A673 (cell line): ENCODE measurements at regions not wholly inside any gene's neighbourhood (a gene's known extent, or its start where the extent isn't known, plus 50 kb on each side); places are given as distances from the start of the nearest gene placed in this dataset.

Experiments used
- BruUV-seq: library from RNA; stranded (reverse); fragments of 400-500 nt; replicated peaks from 2 replicates; lab custom pipeline; 2021; lab: Mats Ljungman, UMichigan
- CTCF ChIA-PET: fragments of 300-600 bp; sonication (Branson Sonifier 250); formaldehyde crosslinking; loops from one replicate; lab custom pipeline; 2022; ENCODE audit warnings: antibody characterized with exemption; lab: Charles Lee
- POLR2A ChIA-PET: fragments of 300-600 bp; sonication (Branson Sonifier 250); formaldehyde crosslinking; loops from one replicate; lab custom pipeline; 2022; ENCODE audit warnings: antibody characterized with exemption; ENCODE audit not compliant: low non-redundant PET; lab: Charles Lee
- DNase-seq: peaks from one replicate; pipeline ENCODE4 v3.0.0-alpha.2; 2015; ENCODE audit warnings: low spot score
- H3K27ac ChIP-seq: fragments of 200-600 bp; sonication (generic); 2 replicates; pipeline ENCODE4 v1.5.1; 2016; ENCODE audit warnings: mixed run types, low read depth, mild to moderate bottlenecking, mixed read lengths, antibody characterized with exemption, low read length; ENCODE audit not compliant: poor library complexity, severe bottlenecking
- H3K27me3 ChIP-seq: fragments of 200-600 bp; sonication (generic); replicated peaks from 2 replicates; pipeline ENCODE4 v1.6.1; 2017; ENCODE audit warnings: mixed run types, low read depth, mild to moderate bottlenecking, mixed read lengths, antibody characterized with exemption, low read length; ENCODE audit not compliant: insufficient read depth, poor library complexity
- H3K36me3 ChIP-seq: fragments of 200-600 bp; sonication (generic); 2 replicates; pipeline ENCODE4 v1.6.1; 2016; ENCODE audit warnings: mixed run types, mild to moderate bottlenecking, mixed read lengths, antibody characterized with exemption, low read length; ENCODE audit not compliant: insufficient read depth, poor library complexity, severe bottlenecking
- H3K4me1 ChIP-seq: fragments of 200-600 bp; sonication (generic); 2 replicates; pipeline ENCODE4 v1.6.1; 2017; ENCODE audit warnings: mixed run types, mild to moderate bottlenecking, mixed read lengths, antibody characterized with exemption, low read length; ENCODE audit not compliant: insufficient read depth, poor library complexity, severe bottlenecking
- H3K4me3 ChIP-seq: fragments of 200-600 bp; sonication (generic); 2 replicates; pipeline ENCODE4 v1.5.1; 2016; ENCODE audit warnings: low read depth, mixed run types, mild to moderate bottlenecking, mixed read lengths, low read length; ENCODE audit not compliant: poor library complexity, severe bottlenecking
- H3K9me3 ChIP-seq: fragments of 200-600 bp; sonication (generic); 2 replicates; pipeline ENCODE4 v1.6.1; 2016; ENCODE audit warnings: mixed run types, low read depth, mild to moderate bottlenecking, mixed read lengths, antibody characterized with exemption, low read length; ENCODE audit not compliant: poor library complexity, severe bottlenecking
- CTCF ChIP-seq: fragments of 300-800, 200-600 bp; sonication (generic); conservative IDR thresholded peaks from 2 replicates; pipeline ENCODE4 v1.5.1; 2017; ENCODE audit warnings: low read depth, mild to moderate bottlenecking, antibody characterized with exemption, low read length, moderate library complexity, mixed read lengths
- EZH2 ChIP-seq: fragments of 200-600 bp; sonication (generic); IDR thresholded peaks from 2 replicates; pipeline ENCODE4 v1.6.1; 2017; ENCODE audit warnings: borderline replicate concordance, low read depth, mild to moderate bottlenecking, mixed read lengths, antibody characterized with exemption, low read length; ENCODE audit not compliant: poor library complexity, severe bottlenecking
- intact Hi-C: fragments of 100-400 bp; cut with micrococcal nuclease; formaldehyde crosslinking; loops from one replicate; pipeline ENCODE4 v1.10.0; 2022; ENCODE audit not compliant: unreplicated experiment

- Histone ChIP-seq H3K4me3 (peak overlapping the region; percentile 9), H3K27ac (no peak overlapping the region), H3K36me3 (no peaks in the 10 kb centered on the region), H3K9me3 (peaks cover 4% of the 10 kb centered on the region), H3K4me1 (no peaks in the 10 kb centered on the region), H3K27me3 (no peaks in the 10 kb centered on the region)
- POLR2A ChIA-PET, result no interaction called here
- intact Hi-C loops, result no loop called here
- DNase-seq, result no peak
- CTCF ChIA-PET, result no interaction called here
- TF ChIP-seq CTCF, result no peak
- no peak for TF ChIP-seq EZH2
- no TSS peak for BruUV-seq
Observed at GRCh38 chr14:94906991-94907587, 137.2 kb upstream of the GSC start.

- H3K36me3 ChIP-seq, result no peaks in the 10 kb centered on the region
- CTCF ChIA-PET, result no interaction called here
- BruUV-seq, result no TSS peak
- DNase-seq, result no peak
- H3K4me3 ChIP-seq, result no peak overlapping the region
- no peaks in the 10 kb centered on the region for H3K4me1 ChIP-seq
- no peak overlapping the region for H3K27ac ChIP-seq
- intact Hi-C loops, result no loop called here
- TF ChIP-seq EZH2 (no peak), CTCF (no peak)
- H3K9me3 ChIP-seq, result peaks cover 4% of the 10 kb centered on the region
- POLR2A ChIA-PET, result no interaction called here
- no peaks in the 10 kb centered on the region for H3K27me3 ChIP-seq
Observed at GRCh38 chr14:94906577-94906976, 136.7 kb upstream of the GSC start.

- TF ChIP-seq CTCF (no peak), EZH2 (no peak)
- intact Hi-C loops, result no loop called here
- Histone ChIP-seq H3K36me3 (no peaks in the 10 kb centered on the region), H3K27ac (no peak overlapping the region), H3K27me3 (no peaks in the 10 kb centered on the region), H3K9me3 (no peaks in the 10 kb centered on the region), H3K4me3 (no peak overlapping the region), H3K4me1 (no peaks in the 10 kb centered on the region)
- no TSS peak for BruUV-seq
- ChIA-PET CTCF (no interaction called here), POLR2A (no interaction called here)
- DNase-seq, result no peak
Observed at GRCh38 chr14:94904636-94905035, 134.7 kb upstream of the GSC start.
